HT-29 (cell line): ENCODE measurements at regions not wholly inside any gene's neighbourhood (a gene's known extent, or its start where the extent isn't known, plus 50 kb on each side); places are given as distances from the start of the nearest gene placed in this dataset.

Experiments used
- DNase-seq: peaks from one replicate; pipeline ENCODE4 v3.0.0-alpha.2; 2015; ENCODE audit warnings: low spot score

- no peak for DNase-seq
These were observed 372.0 kb upstream of the MPDZ start for GRCh38 chr9:13651526-13651925.

- DNase-seq = no peak
These were observed 369.2 kb upstream of the MPDZ start for GRCh38 chr9:13648676-13649075.

- no peak for DNase-seq
These were observed 368.6 kb upstream of the MPDZ start for GRCh38 chr9:13648068-13648467.

GRCh38 chr9:13646500-13647021 is 367.1 kb upstream of the MPDZ start:
- DNase-seq = no peak

GRCh38 chr9:13645557-13645956 is 366.1 kb upstream of the MPDZ start:
- no peak for DNase-seq

- no peak for DNase-seq
These were observed 365.2 kb upstream of the MPDZ start for GRCh38 chr9:13644675-13645074.

GRCh38 chr9:13642646-13643045 is 363.2 kb upstream of the MPDZ start:
- DNase-seq = no peak

- DNase-seq = no peak
These were observed 349.6 kb upstream of the MPDZ start for GRCh38 chr9:13629067-13629466.

GRCh38 chr9:13628526-13628925 is 349.0 kb upstream of the MPDZ start:
- DNase-seq = no peak

GRCh38 chr9:13627502-13627901 is 348.0 kb upstream of the MPDZ start:
- DNase-seq = no peak

GRCh38 chr9:13627071-13627470 is 347.6 kb upstream of the MPDZ start:
- no peak for DNase-seq

GRCh38 chr9:13626601-13627000 is 347.1 kb upstream of the MPDZ start:
- no peak for DNase-seq

GRCh38 chr9:13621872-13622564 is 342.5 kb upstream of the MPDZ start:
- no peak for DNase-seq

- DNase-seq = no peak
These were observed 337.1 kb upstream of the MPDZ start for GRCh38 chr9:13616491-13617035.

GRCh38 chr9:13615660-13616490 is 336.4 kb upstream of the MPDZ start:
- DNase-seq = no peak

GRCh38 chr9:13614060-13614459 is 334.6 kb upstream of the MPDZ start:
- no peak for DNase-seq

- no peak for DNase-seq
These were observed 333.8 kb upstream of the MPDZ start for GRCh38 chr9:13613296-13613695.

- DNase-seq = no peak
These were observed 329.0 kb upstream of the MPDZ start for GRCh38 chr9:13608451-13608850.

GRCh38 chr9:13607481-13608441 is 328.3 kb upstream of the MPDZ start:
- DNase-seq = no peak

- DNase-seq = no peak
These were observed 327.1 kb upstream of the MPDZ start for GRCh38 chr9:13606586-13606985.

- DNase-seq = no peak
These were observed 324.4 kb upstream of the MPDZ start for GRCh38 chr9:13603921-13604320.
